Mucosa of rectum (tissue), 2 donors: ENCODE measurements at regions not wholly inside any gene's neighbourhood (a gene's known extent, or its start where the extent isn't known, plus 50 kb on each side); places are given as distances from the start of the nearest gene placed in this dataset.

ENCODE experiments used
- H3K27ac ChIP-seq, 2 donors: one replicate each; pipeline ENCODE4 v1.7.0; 2013; ENCODE audit warnings: inconsistent platforms in 2 of 2, low read depth in 2 of 2, low read length in 2 of 2
- H3K27me3 ChIP-seq, 2 donors: one replicate each; pipeline ENCODE4 v1.7.0; 2013; ENCODE audit warnings: low read length in 2 of 2; ENCODE audit not compliant: control insufficient read depth in 2 of 2, insufficient read depth in 2 of 2
- H3K36me3 ChIP-seq, 2 donors: one replicate each; pipeline ENCODE4 v1.7.0; 2013; ENCODE audit warnings: low read length in 2 of 2; ENCODE audit not compliant: control insufficient read depth in 2 of 2, insufficient read depth in 2 of 2
- H3K4me1 ChIP-seq, 2 donors: one replicate each; pipeline ENCODE4 v1.7.0; 2013; ENCODE audit warnings: low read length in 2 of 2, mild to moderate bottlenecking in 1 of 2; ENCODE audit not compliant: control insufficient read depth in 2 of 2, insufficient read depth in 2 of 2
- H3K4me3 ChIP-seq, 2 donors: one replicate each; pipeline ENCODE4 v1.7.0; 2013; ENCODE audit warnings: low read length in 2 of 2
- H3K9ac ChIP-seq, 2 donors: one replicate each; pipeline ENCODE4 v1.7.0; 2013; ENCODE audit warnings: low read length in 2 of 2, low read depth in 1 of 2, mild to moderate bottlenecking in 1 of 2
- H3K9me3 ChIP-seq, 2 donors: one replicate each; pipeline ENCODE4 v1.7.0; 2013; ENCODE audit warnings: low read length in 2 of 2; ENCODE audit not compliant: control insufficient read depth in 2 of 2
- donor health status: healthy.
- donor health status: Normal muscosa, but diverticular disease.

DNA sequence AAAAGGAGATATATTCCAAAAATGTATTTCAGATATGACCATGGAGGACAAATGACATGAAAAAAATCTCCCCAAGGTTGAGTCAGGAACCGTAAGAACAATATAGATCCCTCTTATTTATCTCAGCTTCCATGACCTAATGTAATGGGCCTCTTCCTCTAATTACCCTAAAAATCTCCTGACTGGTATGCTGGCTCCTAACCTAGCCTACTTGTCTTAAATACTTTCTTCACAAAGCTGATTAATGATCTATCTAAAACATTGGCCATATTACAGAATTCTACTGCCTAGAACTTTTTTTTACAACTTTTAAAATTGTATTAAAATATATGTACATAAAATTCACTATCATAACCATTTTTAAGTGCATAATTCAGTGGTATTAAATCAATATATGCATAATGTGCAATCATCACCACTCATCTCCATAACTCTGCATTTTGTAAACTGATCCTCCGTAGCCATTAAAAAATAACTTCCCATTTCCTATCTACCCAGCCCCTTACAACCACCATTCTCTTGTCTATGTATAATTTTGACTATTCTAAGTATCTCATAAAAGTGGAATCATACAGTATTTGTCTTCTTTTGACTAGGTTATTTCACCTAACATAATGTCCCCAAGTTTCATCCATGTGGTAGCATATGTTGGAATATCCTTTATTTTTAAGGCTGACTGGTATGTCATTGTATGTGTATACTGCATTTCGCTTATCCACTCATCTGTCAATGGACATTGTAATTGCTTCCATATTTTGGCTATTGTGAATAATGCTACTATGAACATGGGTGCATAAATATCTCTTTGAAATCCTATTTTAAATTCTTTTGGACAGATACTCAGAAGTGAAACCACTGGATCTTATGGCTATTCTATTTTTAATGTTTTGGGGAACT, 464.6 kb downstream of the ADAMTS20 start:
- Histone ChIP-seq H3K27me3 (no peaks in the 10 kb centered on the region), H3K27ac (no peak overlapping the region), H3K4me1 (no peaks in the 10 kb centered on the region), H3K4me3 (no peak overlapping the region), H3K9ac (no peak overlapping the region), H3K36me3 (no peaks in the 10 kb centered on the region), H3K9me3 (peaks cover 3 to 6% of the 10 kb centered on the region in 2 donors)

- no peak overlapping the region for H3K4me3 ChIP-seq
- H3K27ac ChIP-seq = no peak overlapping the region
- H3K9ac ChIP-seq = no peak overlapping the region
- H3K27me3 ChIP-seq = no peaks in the 10 kb centered on the region
- H3K4me1 ChIP-seq = no peaks in the 10 kb centered on the region
- H3K9me3 ChIP-seq = peaks cover 0 to 6% of the 10 kb centered on the region in 2 donors
- no peaks in the 10 kb centered on the region for H3K36me3 ChIP-seq
These were observed 472.5 kb downstream of the ADAMTS20 start for GRCh38 chr12:43079476-43079875.

- Histone ChIP-seq H3K27ac (no peak overlapping the region), H3K9me3 (peaks cover 0 to 4% of the 10 kb centered on the region in 2 donors), H3K4me1 (no peaks in the 10 kb centered on the region), H3K27me3 (no peaks in the 10 kb centered on the region), H3K36me3 (no peaks in the 10 kb centered on the region), H3K9ac (no peak overlapping the region), H3K4me3 (no peak overlapping the region)
These were observed 473.0 kb downstream of the ADAMTS20 start for GRCh38 chr12:43078976-43079375.

DNA sequence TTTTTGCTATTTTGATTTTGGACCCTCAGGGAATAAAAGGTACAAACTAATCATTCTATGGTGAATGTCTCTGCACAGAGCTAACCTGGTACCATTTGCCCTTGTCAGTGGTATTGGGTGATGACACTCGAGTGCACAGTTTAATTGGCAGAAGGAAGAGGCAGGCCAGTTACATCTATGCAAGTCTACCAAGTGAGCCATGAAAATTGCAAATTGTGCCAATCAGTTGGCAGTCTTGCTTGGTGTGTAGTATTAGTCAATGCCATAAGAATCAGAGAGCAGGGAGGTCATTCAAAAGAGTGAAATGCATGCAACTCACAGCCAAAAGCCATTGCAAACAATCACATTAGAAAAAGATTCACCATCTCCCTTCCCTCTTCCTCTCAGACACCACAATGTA, 479.6 kb downstream of the ADAMTS20 start:
- Histone ChIP-seq H3K4me1 (no peaks in the 10 kb centered on the region), H3K36me3 (no peaks in the 10 kb centered on the region), H3K9me3 (no peaks in the 10 kb centered on the region), H3K27me3 (no peaks in the 10 kb centered on the region), H3K9ac (no peak overlapping the region), H3K4me3 (no peak overlapping the region), H3K27ac (no peak overlapping the region)

- Histone ChIP-seq H3K36me3 (no peaks in the 10 kb centered on the region), H3K27me3 (no peaks in the 10 kb centered on the region), H3K27ac (no peak overlapping the region), H3K4me1 (no peaks in the 10 kb centered on the region), H3K4me3 (no peak overlapping the region), H3K9ac (no peak overlapping the region), H3K9me3 (no peaks in the 10 kb centered on the region)
These were observed 480.2 kb upstream of the PRICKLE1 start for GRCh38 chr12:43069768-43070221.

GRCh38 chr12:43066471-43066870, 476.9 kb upstream of the PRICKLE1 start:
- no peaks in the 10 kb centered on the region for H3K9me3 ChIP-seq
- H3K27ac ChIP-seq = no peak overlapping the region
- no peak overlapping the region for H3K9ac ChIP-seq
- H3K4me1 ChIP-seq = no peaks in the 10 kb centered on the region
- H3K4me3 ChIP-seq = no peak overlapping the region
- no peaks in the 10 kb centered on the region for H3K27me3 ChIP-seq
- no peaks in the 10 kb centered on the region for H3K36me3 ChIP-seq

DNA sequence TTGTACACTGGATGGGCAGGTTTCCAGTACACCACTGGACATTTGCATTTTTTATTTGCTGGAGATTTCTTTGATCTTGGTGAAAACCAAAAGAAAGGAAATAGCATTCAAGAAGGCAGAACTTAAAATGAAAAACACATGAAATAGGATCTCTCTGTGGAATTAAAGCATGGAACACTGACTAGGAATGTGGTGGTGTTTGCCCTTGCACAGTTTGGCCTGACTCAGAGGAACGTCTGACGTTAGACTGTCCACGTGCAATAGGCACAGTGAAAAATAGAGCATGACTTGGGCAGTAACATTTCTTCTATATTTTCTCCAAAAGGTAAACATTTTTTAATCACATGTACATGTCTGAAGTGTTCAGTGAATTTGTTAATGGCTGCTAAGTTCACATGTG, 474.1 kb upstream of the PRICKLE1 start:
- no peak overlapping the region for H3K9ac ChIP-seq
- no peaks in the 10 kb centered on the region for H3K36me3 ChIP-seq
- H3K27me3 ChIP-seq = no peaks in the 10 kb centered on the region
- H3K4me1 ChIP-seq = no peaks in the 10 kb centered on the region
- no peak overlapping the region for H3K4me3 ChIP-seq
- H3K27ac ChIP-seq = no peak overlapping the region
- no peaks in the 10 kb centered on the region for H3K9me3 ChIP-seq

- H3K9ac ChIP-seq = no peak overlapping the region
- H3K4me3 ChIP-seq = no peak overlapping the region
- no peaks in the 10 kb centered on the region for H3K9me3 ChIP-seq
- no peaks in the 10 kb centered on the region for H3K27me3 ChIP-seq
- H3K36me3 ChIP-seq = no peaks in the 10 kb centered on the region
- H3K4me1 ChIP-seq = no peaks in the 10 kb centered on the region
- H3K27ac ChIP-seq = no peak overlapping the region
These were observed 472.8 kb upstream of the PRICKLE1 start for GRCh38 chr12:43062201-43062895.

DNA sequence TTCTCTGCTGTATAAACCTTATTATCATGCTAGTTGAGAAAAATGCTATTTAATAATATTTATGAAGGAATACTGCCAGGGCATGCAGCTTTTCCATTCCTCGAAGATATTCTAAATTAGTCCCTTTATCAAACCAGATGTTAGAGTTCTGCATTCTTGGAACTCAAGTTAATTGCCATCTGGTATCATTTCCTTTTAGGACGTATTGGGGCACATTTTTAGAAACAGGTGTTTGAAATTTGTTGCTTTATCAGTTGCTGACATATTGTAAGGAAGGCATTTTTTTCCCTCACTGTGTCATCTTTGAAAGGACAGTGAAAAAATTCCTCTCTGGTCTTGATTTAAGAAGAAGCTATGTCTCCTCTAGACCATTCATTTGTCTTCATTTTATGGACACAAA, 471.2 kb upstream of the PRICKLE1 start:
- no peak overlapping the region for H3K4me3 ChIP-seq
- H3K27ac ChIP-seq = no peak overlapping the region
- H3K36me3 ChIP-seq = no peaks in the 10 kb centered on the region
- no peaks in the 10 kb centered on the region for H3K9me3 ChIP-seq
- no peak overlapping the region for H3K9ac ChIP-seq
- H3K27me3 ChIP-seq = no peaks in the 10 kb centered on the region
- no peaks in the 10 kb centered on the region for H3K4me1 ChIP-seq

GRCh38 chr12:43058616-43059015, 469.1 kb upstream of the PRICKLE1 start:
- Histone ChIP-seq H3K4me1 (no peaks in the 10 kb centered on the region), H3K9me3 (no peaks in the 10 kb centered on the region), H3K4me3 (no peak overlapping the region), H3K36me3 (no peaks in the 10 kb centered on the region), H3K9ac (no peak overlapping the region), H3K27ac (no peak overlapping the region), H3K27me3 (no peaks in the 10 kb centered on the region)
